ENCODE measurements at regions not wholly inside any gene's neighbourhood (a gene's known extent, or its start where the extent isn't known, plus 50 kb on each side); places are given as distances from the start of the nearest gene placed in this dataset.

GRCh38 chr2:80863147-80863714, 558.7 kb upstream of the LRRTM1 start:
- no peak for DNase-seq (ENCODE audit: low spot score)

GRCh38 chr2:80858965-80859364, 554.4 kb upstream of the LRRTM1 start:
- no peak for DNase-seq (ENCODE audit: low spot score)

GRCh38 chr2:80856227-80856626, 551.7 kb upstream of the LRRTM1 start:
- DNase-seq (ENCODE audit: low spot score), result no peak

- no peak for DNase-seq (ENCODE audit: low spot score)
Measured at GRCh38 chr2:80854831-80855230, 550.3 kb upstream of the LRRTM1 start.

GRCh38 chr2:80852808-80853139, 548.2 kb upstream of the LRRTM1 start:
- no peak for DNase-seq (ENCODE audit: low spot score)

- DNase-seq (ENCODE audit: low spot score), result no peak
Measured at GRCh38 chr2:80852079-80852807, 547.7 kb upstream of the LRRTM1 start.

GRCh38 chr2:80830891-80831290, 526.3 kb upstream of the LRRTM1 start:
- DNase-seq (ENCODE audit: low spot score), result no peak

- no peak for DNase-seq (ENCODE audit: low spot score)
Measured at GRCh38 chr2:80822999-80823398, 518.4 kb upstream of the LRRTM1 start.

- DNase-seq (ENCODE audit: low spot score), result no peak
Measured at GRCh38 chr2:80815259-80815658, 510.7 kb upstream of the LRRTM1 start.

- DNase-seq (ENCODE audit: low spot score), result no peak
Measured at GRCh38 chr2:80786584-80786983, 482.0 kb upstream of the LRRTM1 start.

GRCh38 chr2:80778704-80779103, 474.2 kb upstream of the LRRTM1 start:
- DNase-seq (ENCODE audit: low spot score), result no peak

GRCh38 chr2:80748592-80748991, 444.0 kb upstream of the LRRTM1 start:
- DNase-seq (ENCODE audit: low spot score), result no peak

GRCh38 chr2:80737047-80737446, 432.5 kb upstream of the LRRTM1 start:
- DNase-seq (ENCODE audit: low spot score), result no peak

- no peak for DNase-seq (ENCODE audit: low spot score)
Measured at GRCh38 chr2:80725001-80725400, 420.4 kb upstream of the LRRTM1 start.

- DNase-seq (ENCODE audit: low spot score), result no peak
Measured at GRCh38 chr2:80722803-80723202, 418.3 kb upstream of the LRRTM1 start.

- DNase-seq (ENCODE audit: low spot score), result no peak
Measured at GRCh38 chr2:80719607-80720006, 415.1 kb upstream of the LRRTM1 start.

GRCh38 chr2:80715433-80715832, 410.9 kb upstream of the LRRTM1 start:
- no peak for DNase-seq (ENCODE audit: low spot score)

GRCh38 chr2:80711915-80712314, 407.4 kb upstream of the LRRTM1 start:
- no peak for DNase-seq (ENCODE audit: low spot score)

- no peak for DNase-seq (ENCODE audit: low spot score)
Measured at GRCh38 chr2:80706951-80707350, 402.4 kb upstream of the LRRTM1 start.

- DNase-seq (ENCODE audit: low spot score), result no peak
Measured at GRCh38 chr2:80706541-80706940, 402.0 kb upstream of the LRRTM1 start.

GRCh38 chr2:80703532-80703931, 399.0 kb upstream of the LRRTM1 start:
- no peak for DNase-seq (ENCODE audit: low spot score)

- no peak for DNase-seq (ENCODE audit: low spot score)
Measured at GRCh38 chr2:80700961-80701360, 396.4 kb upstream of the LRRTM1 start.

Data from ureter (tissue), 1 donor.